HepG2 (cell line): ENCODE measurements at regions not wholly inside any gene's neighbourhood (a gene's known extent, or its start where the extent isn't known, plus 50 kb on each side); places are given as distances from the start of the nearest gene placed in this dataset.

Experiments used
- ATAC-seq: fragments of 200-7000 bp; cut with Tn5 transposase; 3 replicates; pipeline ENCODE4 v1.9.1; 2020; ENCODE audit warnings: mild to moderate bottlenecking, moderate library complexity
- BruUV-seq: library from RNA; stranded (reverse); fragments of 400-500 nt; replicated peaks from 2 replicates; lab custom pipeline; 2021; lab: Mats Ljungman, UMichigan
- CTCF ChIA-PET: fragments of 300-600 bp; formaldehyde crosslinking; extraction: SDS; loops from one replicate; lab custom pipeline; 2021; ENCODE audit warnings: low total read pairs, inconsistent platforms, low intra/inter-chr PET ratio; lab: Yijun Ruan, JAX
- POLR2A ChIA-PET: fragments of 350-600 bp; sonication (Branson Sonifier 250); formaldehyde crosslinking; loops from one replicate; lab custom pipeline; 2020; ENCODE audit warnings: antibody characterized with exemption, inconsistent platforms; lab: Yijun Ruan, JAX
- DNase-seq: peaks from one replicate; pipeline ENCODE4 v3.0.0-alpha.2; 2015; ENCODE audit warnings: low spot score
- FAIRE-seq: peaks from 3 replicates; lab custom pipeline; 2011; peaks lifted over from hg19 to GRCh38; lab: Jason Lieb, UNC
- H2AFZ ChIP-seq: one replicate; pipeline ENCODE4 v1.6.1; 2011; ENCODE audit warnings: low read length, inconsistent platforms
- H3K27ac ChIP-seq: fragments of 300-600 bp; 3 replicates; pipeline ENCODE4 v1.8.0; 2011; ENCODE audit warnings: mixed run types, mild to moderate bottlenecking, mixed read lengths, low read length, inconsistent platforms; ENCODE audit not compliant: insufficient read depth; ENCODE audit errors: extremely low read length
- H3K27me3 ChIP-seq, 2 experiments: fragments of 200-600 bp in 1 of 2; 2 replicates in 1 of 2; 3 replicates in 1 of 2; pipeline versions ENCODE4 v1.6.0 to v1.8.0; 2011; ENCODE audit warnings: low read length in 2 of 2, mild to moderate bottlenecking in 2 of 2, moderate library complexity in 2 of 2, inconsistent platforms in 1 of 2; ENCODE audit not compliant: insufficient read depth in 2 of 2, control insufficient read depth in 1 of 2
- H3K36me3 ChIP-seq, 2 experiments: fragments of 200-600 bp in 1 of 2; replicated peaks in 1 of 2; 2 replicates in 1 of 2; 3 replicates in 1 of 2; pipeline versions ENCODE4 v1.5.1 to v1.8.0; 2011; ENCODE audit warnings: low read length in 2 of 2, inconsistent platforms in 1 of 2; ENCODE audit not compliant: insufficient read depth in 2 of 2, control insufficient read depth in 1 of 2
- H3K4me1 ChIP-seq: 2 replicates; pipeline ENCODE4 v1.5.1; 2012; ENCODE audit warnings: low read length, inconsistent platforms; ENCODE audit not compliant: insufficient read depth
- H3K4me2 ChIP-seq: 2 replicates; pipeline ENCODE4 v1.6.0; 2011; ENCODE audit warnings: low read depth, low read length, inconsistent platforms
- H3K4me3 ChIP-seq, 3 experiments: fragments of 200-600 bp in 1 of 3; sonication (generic), shearing (Covaris generic) in 1 of 3; replicated peaks in 1 of 3; 2 replicates each; pipeline ENCODE4 v1.5.1; 2011 to 2016; ENCODE audit warnings: low read length in 3 of 3, inconsistent platforms in 2 of 3, low read depth in 2 of 3, mild to moderate bottlenecking in 2 of 3, control low read depth in 1 of 3, mixed read lengths in 1 of 3; ENCODE audit not compliant: insufficient read depth in 1 of 3
- H3K79me2 ChIP-seq: one replicate; pipeline ENCODE4 v1.6.1; 2011; ENCODE audit warnings: low read length, inconsistent platforms; ENCODE audit not compliant: insufficient read depth
- H3K9ac ChIP-seq: 2 replicates; pipeline ENCODE4 v1.6.0; 2011; ENCODE audit warnings: mild to moderate bottlenecking, low read depth, low read length, inconsistent platforms; ENCODE audit not compliant: insufficient read depth
- H3K9me3 ChIP-seq: 2 replicates; pipeline ENCODE4 v1.5.1; 2012; ENCODE audit warnings: mild to moderate bottlenecking, low read length
- H4K20me1 ChIP-seq: 2 replicates; pipeline ENCODE4 v1.6.0; 2011; ENCODE audit warnings: inconsistent platforms, mild to moderate bottlenecking, low read length, moderate library complexity; ENCODE audit not compliant: insufficient read depth
- ARNTL ChIP-seq: sonication (generic); formaldehyde crosslinking; IDR thresholded peaks from 2 replicates; pipeline ENCODE4 v1.4.0; 2020; ENCODE audit warnings: mild to moderate bottlenecking, missing genetic modification reagents
- CEBPG ChIP-seq: IDR thresholded peaks from 2 replicates; pipeline ENCODE4 v1.6.1; 2016
- ETV6 ChIP-seq: sonication (generic); formaldehyde crosslinking; conservative IDR thresholded peaks from 2 replicates; pipeline ENCODE4 v1.4.0; 2020; ENCODE audit warnings: missing genetic modification reagents
- FIP1L1 ChIP-seq: fragments of 200-400 bp; formaldehyde crosslinking; IDR thresholded peaks from 2 replicates; pipeline ENCODE4 v1.6.1; 2018; ENCODE audit warnings: low read depth, mild to moderate bottlenecking, low read length, moderate library complexity, borderline replicate concordance; ENCODE audit not compliant: insufficient read depth
- GZF1 ChIP-seq: sonication (generic); formaldehyde crosslinking; IDR thresholded peaks from 2 replicates; pipeline ENCODE4 v1.5.1; 2020; ENCODE audit warnings: mild to moderate bottlenecking, missing genetic modification reagents
- KMT2B ChIP-seq: IDR thresholded peaks from 2 replicates; pipeline ENCODE4 v1.6.1; 2016; ENCODE audit warnings: missing genetic modification reagents, missing compliant biosample characterization
- NFE2 ChIP-seq: sonication (generic); formaldehyde crosslinking; IDR thresholded peaks from 2 replicates; pipeline ENCODE4 v1.4.0; 2020; ENCODE audit warnings: missing genetic modification reagents
- SALL1 ChIP-seq: sonication (generic); formaldehyde crosslinking; IDR thresholded peaks from 2 replicates; pipeline ENCODE4 v1.8.0; 2022; ENCODE audit warnings: mild to moderate bottlenecking, missing genetic modification reagents
- TP53 ChIP-seq: sonication (generic); formaldehyde crosslinking; conservative IDR thresholded peaks from 2 replicates; pipeline ENCODE4 v1.4.0; 2020; ENCODE audit warnings: missing genetic modification reagents
- ZFP82 ChIP-seq: sonication (generic); formaldehyde crosslinking; IDR thresholded peaks from 2 replicates; pipeline ENCODE4 v1.5.1; 2020; ENCODE audit warnings: mild to moderate bottlenecking, missing genetic modification reagents, borderline replicate concordance
- ZMYM2 ChIP-seq: sonication (generic); formaldehyde crosslinking; IDR thresholded peaks from 2 replicates; pipeline ENCODE4 v1.8.0; 2022; ENCODE audit warnings: mild to moderate bottlenecking, missing genetic modification reagents
- ZNF616 ChIP-seq: sonication (generic); formaldehyde crosslinking; IDR thresholded peaks from 2 replicates; pipeline ENCODE4 v1.5.0; 2020; ENCODE audit warnings: low read depth, mild to moderate bottlenecking, missing genetic modification reagents
- WGBS: methylation state at CpG from one replicate; pipeline ENCODE4 v1.1.6; 2017; ENCODE audit warnings: low lambda C conversion rate; 5-methylcytosine and 5-hydroxymethylcytosine counted together
- in situ Hi-C: cut with HindIII; loops from 2 replicates; pipeline ENCODE4 v1.10.0; 2017; ENCODE audit warnings: low pct_unique_long_range_greater_than_20kb; ENCODE audit not compliant: extremely low pct_ligation_motif_present
- intact Hi-C: fragments of 100-400 bp; cut with micrococcal nuclease; formaldehyde crosslinking; loops from one replicate; pipeline ENCODE4 v1.10.0; 2022; ENCODE audit not compliant: unreplicated experiment
- TF ChIP-seq, protein P1 (sequence below): sonication (generic); IDR thresholded peaks from 2 replicates; pipeline ENCODE4 v1.6.1; 2016; ENCODE audit warnings: low read depth, borderline replicate concordance
- TF ChIP-seq, protein P2 (sequence below): sonication (generic); formaldehyde crosslinking; IDR thresholded peaks from 2 replicates; pipeline ENCODE4 v1.5.0; 2020; ENCODE audit warnings: mild to moderate bottlenecking, missing genetic modification reagents, borderline replicate concordance
- TF ChIP-seq, protein P3 (sequence below): sonication (generic); formaldehyde crosslinking; IDR thresholded peaks from 2 replicates; pipeline ENCODE4 v1.4.0; 2020; ENCODE audit warnings: missing genetic modification reagents

DNA sequence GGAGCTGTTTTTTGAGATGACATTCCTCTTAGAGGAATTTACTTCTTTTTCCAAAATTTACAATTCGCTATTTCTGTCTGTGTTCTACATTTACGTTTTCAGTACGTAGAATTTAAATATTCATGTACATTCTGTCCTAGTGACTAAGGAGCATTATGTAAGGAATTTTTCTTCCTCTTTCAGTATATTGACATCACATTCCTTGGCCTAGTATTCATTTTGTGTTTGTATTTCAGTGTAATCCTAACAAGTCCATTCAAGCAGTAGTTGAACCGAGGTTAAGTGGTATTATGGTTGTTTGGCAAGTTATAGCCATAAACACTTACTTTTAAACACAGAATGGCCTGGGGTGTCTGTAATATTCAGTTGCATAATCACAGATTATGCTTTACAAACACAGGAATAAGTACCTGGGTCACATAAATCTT lies 465.2 kb downstream of the PCNX1 start (continued):
- no peak for TF ChIP-seq GZF1 (CRISPR knock-in tag)
- TF ChIP-seq, all 625 proteins: peak for 0

DNA sequence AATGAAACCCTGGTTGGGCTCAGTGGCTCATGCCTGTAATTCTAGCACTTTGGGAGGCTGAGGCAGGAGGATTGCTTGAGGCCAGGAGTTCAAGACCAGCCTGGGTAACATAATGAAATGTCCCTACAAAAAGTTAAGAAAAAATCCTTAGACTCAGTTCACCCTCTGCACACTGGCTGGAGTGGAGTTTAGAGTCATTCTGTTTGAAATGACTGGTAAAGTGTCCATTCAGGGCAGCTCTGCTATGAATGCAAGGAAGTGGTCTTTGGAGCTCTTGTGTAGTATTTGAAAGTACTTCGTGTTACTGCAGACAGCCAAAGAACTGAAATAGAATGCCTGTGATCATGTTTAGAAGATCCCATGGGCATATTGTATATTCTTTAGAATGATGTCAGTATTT lies 466.5 kb downstream of the PCNX1 start:
- WGBS: 100% methylated on average over 1 of the region's 1 CpG
- Histone ChIP-seq H3K27ac (no peak overlapping the region), H3K27me3 (no peaks in the 10 kb centered on the region), H3K4me1 (peaks cover 13% of the 10 kb centered on the region; the same call in 1 of the 2 replicates), H4K20me1 (no peaks in the 10 kb centered on the region), H3K79me2 (peaks cover 13% of the 10 kb centered on the region), H3K4me3 (no peak overlapping the region), H2AFZ (no peak overlapping the region), H3K9ac (no peak overlapping the region), H3K4me2 (no peak overlapping the region), H3K36me3 (no peaks in the 10 kb centered on the region), H3K9me3 (no peaks in the 10 kb centered on the region)
- BruUV-seq: no TSS peak
- in situ Hi-C loops (no loop called here), intact Hi-C loops (no loop called here)
- DNase-seq (no peak), FAIRE-seq (no peak), ATAC-seq (no peak)
- CTCF ChIA-PET: no interaction called here
- POLR2A ChIA-PET: no interaction called here
- TF ChIP-seq FIP1L1 (no peak), SALL1 (no peak), ARNTL (CRISPR knock-in tag) (no peak), TP53 (CRISPR knock-in tag) (no peak), NFE2 (CRISPR knock-in tag) (no peak), ETV6 (CRISPR knock-in tag) (no peak), ZMYM2 (no peak), ZFP82 (CRISPR knock-in tag) (no peak), KMT2B (CRISPR knock-in tag) (no peak), CEBPG (CRISPR knock-in tag) (no peak), ZNF616 (CRISPR knock-in tag) (no peak)
- TF ChIP-seq, protein P1, sequence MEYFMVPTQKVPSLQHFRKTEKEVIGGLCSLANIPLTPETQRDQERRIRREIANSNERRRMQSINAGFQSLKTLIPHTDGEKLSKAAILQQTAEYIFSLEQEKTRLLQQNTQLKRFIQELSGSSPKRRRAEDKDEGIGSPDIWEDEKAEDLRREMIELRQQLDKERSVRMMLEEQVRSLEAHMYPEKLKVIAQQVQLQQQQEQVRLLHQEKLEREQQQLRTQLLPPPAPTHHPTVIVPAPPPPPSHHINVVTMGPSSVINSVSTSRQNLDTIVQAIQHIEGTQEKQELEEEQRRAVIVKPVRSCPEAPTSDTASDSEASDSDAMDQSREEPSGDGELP: no peak
- TF ChIP-seq, protein P2, sequence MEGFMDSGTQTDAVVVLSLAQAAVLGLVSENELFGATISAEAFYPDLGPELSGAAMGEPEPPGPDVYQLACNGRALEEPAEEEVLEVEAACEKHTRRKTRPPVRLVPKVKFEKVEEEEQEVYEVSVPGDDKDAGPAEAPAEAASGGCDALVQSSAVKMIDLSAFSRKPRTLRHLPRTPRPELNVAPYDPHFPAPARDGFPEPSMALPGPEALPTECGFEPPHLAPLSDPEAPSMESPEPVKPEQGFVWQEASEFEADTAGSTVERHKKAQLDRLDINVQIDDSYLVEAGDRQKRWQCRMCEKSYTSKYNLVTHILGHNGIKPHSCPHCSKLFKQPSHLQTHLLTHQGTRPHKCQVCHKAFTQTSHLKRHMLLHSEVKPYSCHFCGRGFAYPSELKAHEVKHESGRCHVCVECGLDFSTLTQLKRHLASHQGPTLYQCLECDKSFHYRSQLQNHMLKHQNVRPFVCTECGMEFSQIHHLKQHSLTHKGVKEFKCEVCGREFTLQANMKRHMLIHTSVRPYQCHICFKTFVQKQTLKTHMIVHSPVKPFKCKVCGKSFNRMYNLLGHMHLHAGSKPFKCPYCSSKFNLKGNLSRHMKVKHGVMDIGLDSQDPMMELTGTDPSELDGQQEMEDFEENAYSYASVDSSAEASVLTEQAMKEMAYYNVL (CRISPR knock-in tag): no peak
- TF ChIP-seq, protein P3, sequence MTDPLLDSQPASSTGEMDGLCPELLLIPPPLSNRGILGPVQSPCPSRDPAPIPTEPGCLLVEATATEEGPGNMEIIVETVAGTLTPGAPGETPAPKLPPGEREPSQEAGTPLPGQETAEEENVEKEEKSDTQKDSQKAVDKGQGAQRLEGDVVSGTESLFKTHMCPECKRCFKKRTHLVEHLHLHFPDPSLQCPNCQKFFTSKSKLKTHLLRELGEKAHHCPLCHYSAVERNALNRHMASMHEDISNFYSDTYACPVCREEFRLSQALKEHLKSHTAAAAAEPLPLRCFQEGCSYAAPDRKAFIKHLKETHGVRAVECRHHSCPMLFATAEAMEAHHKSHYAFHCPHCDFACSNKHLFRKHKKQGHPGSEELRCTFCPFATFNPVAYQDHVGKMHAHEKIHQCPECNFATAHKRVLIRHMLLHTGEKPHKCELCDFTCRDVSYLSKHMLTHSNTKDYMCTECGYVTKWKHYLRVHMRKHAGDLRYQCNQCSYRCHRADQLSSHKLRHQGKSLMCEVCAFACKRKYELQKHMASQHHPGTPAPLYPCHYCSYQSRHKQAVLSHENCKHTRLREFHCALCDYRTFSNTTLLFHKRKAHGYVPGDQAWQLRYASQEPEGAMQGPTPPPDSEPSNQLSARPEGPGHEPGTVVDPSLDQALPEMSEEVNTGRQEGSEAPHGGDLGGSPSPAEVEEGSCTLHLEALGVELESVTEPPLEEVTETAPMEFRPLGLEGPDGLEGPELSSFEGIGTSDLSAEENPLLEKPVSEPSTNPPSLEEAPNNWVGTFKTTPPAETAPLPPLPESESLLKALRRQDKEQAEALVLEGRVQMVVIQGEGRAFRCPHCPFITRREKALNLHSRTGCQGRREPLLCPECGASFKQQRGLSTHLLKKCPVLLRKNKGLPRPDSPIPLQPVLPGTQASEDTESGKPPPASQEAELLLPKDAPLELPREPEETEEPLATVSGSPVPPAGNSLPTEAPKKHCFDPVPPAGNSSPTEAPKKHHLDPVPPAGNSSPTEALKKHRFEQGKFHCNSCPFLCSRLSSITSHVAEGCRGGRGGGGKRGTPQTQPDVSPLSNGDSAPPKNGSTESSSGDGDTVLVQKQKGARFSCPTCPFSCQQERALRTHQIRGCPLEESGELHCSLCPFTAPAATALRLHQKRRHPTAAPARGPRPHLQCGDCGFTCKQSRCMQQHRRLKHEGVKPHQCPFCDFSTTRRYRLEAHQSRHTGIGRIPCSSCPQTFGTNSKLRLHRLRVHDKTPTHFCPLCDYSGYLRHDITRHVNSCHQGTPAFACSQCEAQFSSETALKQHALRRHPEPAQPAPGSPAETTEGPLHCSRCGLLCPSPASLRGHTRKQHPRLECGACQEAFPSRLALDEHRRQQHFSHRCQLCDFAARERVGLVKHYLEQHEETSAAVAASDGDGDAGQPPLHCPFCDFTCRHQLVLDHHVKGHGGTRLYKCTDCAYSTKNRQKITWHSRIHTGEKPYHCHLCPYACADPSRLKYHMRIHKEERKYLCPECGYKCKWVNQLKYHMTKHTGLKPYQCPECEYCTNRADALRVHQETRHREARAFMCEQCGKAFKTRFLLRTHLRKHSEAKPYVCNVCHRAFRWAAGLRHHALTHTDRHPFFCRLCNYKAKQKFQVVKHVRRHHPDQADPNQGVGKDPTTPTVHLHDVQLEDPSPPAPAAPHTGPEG (CRISPR knock-in tag): no peak
